NCI-H345 treated with DMSO at 0.1 percent for 48 hours (cell line): ENCODE measurements at regions not wholly inside any gene's neighbourhood (a gene's known extent, or its start where the extent isn't known, plus 50 kb on each side); places are given as distances from the start of the nearest gene placed in this dataset.
"Not testable (repeated sequence)": the region's sequence is repeated elsewhere in the genome, so short reads cannot be mapped to it uniquely, and the experiment has no call there.

ENCODE experiments used
- DNase-seq: peaks from one replicate; lab custom pipeline; 2025; ENCODE audit not compliant: unreplicated experiment; lab: John Stamatoyannopoulos, UW

- DNase-seq = no peak
These were observed 145.0 kb upstream of the PKP2 start for GRCh38 chr12:33041562-33041961.

GRCh38 chr12:33033999-33034398 lies 137.4 kb upstream of the PKP2 start:
- not testable (repeated sequence) for DNase-seq

- DNase-seq = no peak
These were observed 130.2 kb upstream of the PKP2 start for GRCh38 chr12:33026791-33027190.

- DNase-seq = not testable (repeated sequence)
These were observed 126.1 kb upstream of the PKP2 start for GRCh38 chr12:33022724-33023123.

- DNase-seq = not testable (repeated sequence)
These were observed 120.5 kb upstream of the PKP2 start for GRCh38 chr12:33017029-33017428.

GRCh38 chr12:33012226-33012625 lies 115.6 kb upstream of the PKP2 start:
- DNase-seq = no peak

- no peak for DNase-seq
These were observed 109.5 kb upstream of the PKP2 start for GRCh38 chr12:33006106-33006505.

- no peak for DNase-seq
These were observed 103.4 kb upstream of the PKP2 start for GRCh38 chr12:33000016-33000415.

GRCh38 chr12:32997471-32997870 lies 100.9 kb upstream of the PKP2 start:
- peak; percentile 50 for DNase-seq

- DNase-seq = no peak
These were observed 99.0 kb upstream of the PKP2 start for GRCh38 chr12:32995623-32996022.

- DNase-seq = no peak
These were observed 96.8 kb upstream of the PKP2 start for GRCh38 chr12:32993404-32993803.

GRCh38 chr12:32989705-32990104 lies 93.1 kb upstream of the PKP2 start:
- no peak for DNase-seq

- no peak for DNase-seq
These were observed 92.4 kb upstream of the PKP2 start for GRCh38 chr12:32988982-32989381.

- DNase-seq = no peak
These were observed 90.9 kb upstream of the PKP2 start for GRCh38 chr12:32987512-32987911.

- no peak for DNase-seq
These were observed 87.4 kb upstream of the PKP2 start for GRCh38 chr12:32983968-32984367.

- DNase-seq = no peak
These were observed 86.8 kb upstream of the PKP2 start for GRCh38 chr12:32983332-32983731.

GRCh38 chr12:32981139-32981538 lies 84.6 kb upstream of the PKP2 start:
- no peak for DNase-seq

- no peak for DNase-seq
These were observed 78.5 kb upstream of the PKP2 start for GRCh38 chr12:32975122-32975521.

- no peak for DNase-seq
These were observed 74.0 kb upstream of the PKP2 start for GRCh38 chr12:32970465-32971110.

GRCh38 chr12:32964981-32965585 lies 68.5 kb upstream of the PKP2 start:
- no peak for DNase-seq

GRCh38 chr12:32956418-32956817 lies 59.8 kb upstream of the PKP2 start:
- DNase-seq = not testable (repeated sequence)

GRCh38 chr12:32952681-32953080 lies 56.1 kb upstream of the PKP2 start:
- DNase-seq = no peak

GRCh38 chr12:32949815-32950214 lies 53.2 kb upstream of the PKP2 start:
- DNase-seq = no peak
